BE2C (cell line): ENCODE measurements at regions not wholly inside any gene's neighbourhood (a gene's known extent, or its start where the extent isn't known, plus 50 kb on each side); places are given as distances from the start of the nearest gene placed in this dataset.
"Not testable (repeated sequence)": the region's sequence is repeated elsewhere in the genome, so short reads cannot be mapped to it uniquely, and the experiment has no call there.

Source experiments
- DNase-seq: peaks from one replicate; pipeline ENCODE4 v3.0.0-alpha.2; 2020
- H3K27me3 ChIP-seq: fragments of 250-450 bp; sonication (Bioruptor Pico); 2 replicates; pipeline ENCODE4 v1.5.1; 2020; ENCODE audit warnings: mild to moderate bottlenecking
- H3K36me3 ChIP-seq: fragments of 250-450 bp; sonication (Bioruptor Pico); 2 replicates; pipeline ENCODE4 v1.5.1; 2020; ENCODE audit warnings: mild to moderate bottlenecking
- H3K4me1 ChIP-seq: fragments of 250-450 bp; sonication (Bioruptor Pico); 2 replicates; pipeline ENCODE4 v1.5.1; 2020
- H3K4me3 ChIP-seq: 2 replicates; pipeline ENCODE4 v1.5.1; 2011; ENCODE audit warnings: low read depth, low read length
- H3K9me3 ChIP-seq: fragments of 250-450 bp; sonication (Bioruptor Pico); 2 replicates; pipeline ENCODE4 v1.5.1; 2020
- TF ChIP-seq, protein P1 (sequence below): IDR thresholded peaks from 2 replicates; pipeline ENCODE4 v1.5.1; 2012; ENCODE audit warnings: mild to moderate bottlenecking, low read depth, low read length

- TF ChIP-seq, protein P1, sequence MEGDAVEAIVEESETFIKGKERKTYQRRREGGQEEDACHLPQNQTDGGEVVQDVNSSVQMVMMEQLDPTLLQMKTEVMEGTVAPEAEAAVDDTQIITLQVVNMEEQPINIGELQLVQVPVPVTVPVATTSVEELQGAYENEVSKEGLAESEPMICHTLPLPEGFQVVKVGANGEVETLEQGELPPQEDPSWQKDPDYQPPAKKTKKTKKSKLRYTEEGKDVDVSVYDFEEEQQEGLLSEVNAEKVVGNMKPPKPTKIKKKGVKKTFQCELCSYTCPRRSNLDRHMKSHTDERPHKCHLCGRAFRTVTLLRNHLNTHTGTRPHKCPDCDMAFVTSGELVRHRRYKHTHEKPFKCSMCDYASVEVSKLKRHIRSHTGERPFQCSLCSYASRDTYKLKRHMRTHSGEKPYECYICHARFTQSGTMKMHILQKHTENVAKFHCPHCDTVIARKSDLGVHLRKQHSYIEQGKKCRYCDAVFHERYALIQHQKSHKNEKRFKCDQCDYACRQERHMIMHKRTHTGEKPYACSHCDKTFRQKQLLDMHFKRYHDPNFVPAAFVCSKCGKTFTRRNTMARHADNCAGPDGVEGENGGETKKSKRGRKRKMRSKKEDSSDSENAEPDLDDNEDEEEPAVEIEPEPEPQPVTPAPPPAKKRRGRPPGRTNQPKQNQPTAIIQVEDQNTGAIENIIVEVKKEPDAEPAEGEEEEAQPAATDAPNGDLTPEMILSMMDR = no peak
- no peaks in the 10 kb centered on the region for H3K9me3 ChIP-seq
- H3K4me3 ChIP-seq = no peak overlapping the region
- DNase-seq = no peak
- H3K27me3 ChIP-seq = no peaks in the 10 kb centered on the region
- H3K36me3 ChIP-seq = no peaks in the 10 kb centered on the region
- H3K4me1 ChIP-seq = no peaks in the 10 kb centered on the region
Measured at GRCh38 chr10:28479927-28480627, 52.8 kb upstream of the WAC start.

DNA sequence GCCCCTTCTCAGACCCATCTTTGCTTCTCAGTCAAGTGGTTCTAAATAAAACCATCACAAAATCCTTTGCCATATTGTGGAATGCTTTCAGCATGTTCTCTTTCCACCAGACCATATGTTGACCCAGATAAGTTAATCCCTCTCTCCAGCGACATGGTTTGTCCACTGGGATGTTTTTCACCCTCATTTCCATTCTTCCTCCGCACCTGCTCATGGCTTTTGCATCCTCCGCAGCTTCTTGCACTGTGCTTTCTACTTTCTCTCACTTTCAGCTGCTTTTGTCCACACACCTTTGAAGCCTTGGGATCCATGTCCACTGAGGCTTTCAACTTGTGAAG is 52.3 kb upstream of the WAC start:
- no peaks in the 10 kb centered on the region for H3K36me3 ChIP-seq
- no peaks in the 10 kb centered on the region for H3K9me3 ChIP-seq
- H3K4me1 ChIP-seq = no peaks in the 10 kb centered on the region
- no peaks in the 10 kb centered on the region for H3K27me3 ChIP-seq
- no peak for DNase-seq
- no peak overlapping the region for H3K4me3 ChIP-seq
- TF ChIP-seq, protein P1 = no peak

DNA sequence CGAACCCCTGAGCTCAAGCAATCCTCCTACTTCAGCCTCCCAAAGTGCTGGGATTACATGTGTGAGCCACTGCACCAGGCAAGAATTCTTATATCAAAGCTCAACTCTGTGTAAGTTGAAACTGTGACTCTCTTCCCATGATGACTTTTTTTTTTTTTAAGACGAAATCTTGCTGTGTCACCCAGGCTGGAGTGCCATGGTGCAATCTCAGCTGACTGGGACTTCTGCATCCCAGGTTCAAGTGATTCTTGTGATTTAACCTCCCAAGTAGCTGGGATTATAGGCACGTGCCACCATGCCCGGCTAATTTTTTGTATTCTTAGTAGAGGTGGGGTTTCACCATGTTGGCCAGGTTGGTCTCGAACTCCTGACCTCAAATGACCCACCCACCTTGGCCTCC is 51.6 kb upstream of the WAC start:
- H3K27me3 ChIP-seq, H3K36me3 ChIP-seq, H3K9me3 ChIP-seq, DNase-seq, H3K4me3 ChIP-seq, H3K4me1 ChIP-seq: not testable (repeated sequence)

- TF ChIP-seq, protein P1 = no peak
- Histone ChIP-seq H3K27me3 (no peaks in the 10 kb centered on the region), H3K9me3 (no peaks in the 10 kb centered on the region), H3K4me1 (no peaks in the 10 kb centered on the region), H3K36me3 (no peaks in the 10 kb centered on the region), H3K4me3 (no peak overlapping the region)
- no peak for DNase-seq
Measured at GRCh38 chr10:28481968-28482367, 51.0 kb upstream of the WAC start.
